ENCODE measurements at regions not wholly inside any gene's neighbourhood (a gene's known extent, or its start where the extent isn't known, plus 50 kb on each side); places are given as distances from the start of the nearest gene placed in this dataset.
A peak's percentile ranks its signal among the peaks of the same experiment; 100 is the strongest.

DNA sequence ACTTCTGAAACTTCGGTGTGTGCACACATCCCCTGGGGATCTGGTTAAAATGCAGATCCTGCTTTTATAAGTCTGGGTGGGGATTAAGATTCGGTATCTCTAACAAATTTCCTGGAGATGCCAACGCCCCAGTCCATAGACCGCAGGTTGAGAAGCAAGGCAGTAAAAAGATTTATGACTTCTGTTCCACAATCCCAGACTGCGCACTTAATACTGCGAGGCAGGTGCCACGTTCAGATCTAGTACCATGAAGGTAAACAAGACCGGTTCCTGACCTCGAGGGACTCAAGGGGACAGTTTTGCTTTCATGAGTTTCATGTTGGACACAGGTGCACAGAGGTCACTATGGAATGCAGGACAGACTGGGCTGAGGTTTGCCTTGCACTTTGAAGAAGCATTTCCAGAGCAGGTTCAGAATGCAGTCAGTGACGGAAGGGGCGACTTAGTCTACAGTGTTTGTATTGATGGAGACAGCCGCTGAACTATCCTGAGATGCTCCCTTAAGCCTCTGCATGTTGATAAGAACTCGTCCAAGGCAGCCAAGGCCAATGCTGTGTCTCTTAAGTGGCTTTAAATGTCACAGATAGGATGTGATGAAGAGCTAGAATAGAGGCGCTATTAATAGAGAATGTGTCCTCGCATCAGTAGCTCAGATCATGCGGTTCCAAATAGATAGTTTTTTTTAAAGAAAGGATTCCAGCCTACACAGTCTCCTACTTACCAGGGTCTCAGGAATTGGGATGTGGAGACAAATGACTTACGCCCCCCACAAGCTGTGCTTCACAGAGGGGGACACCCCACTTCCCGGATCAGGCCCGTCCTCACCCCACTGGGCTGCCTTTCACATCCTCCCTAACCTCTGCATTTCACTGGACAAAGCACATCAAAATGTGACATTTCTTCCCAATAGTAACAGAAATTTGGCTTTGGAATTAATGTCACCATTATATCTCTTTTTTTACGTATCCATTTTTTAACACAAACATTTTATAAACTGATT is 97.1 kb upstream of the IRS2 start:
- DNase-seq (ENCODE audit: low read depth) = no peak

- no peak for DNase-seq (ENCODE audit: low read depth)
Measured at GRCh38 chr13:109881961-109882558, 95.7 kb upstream of the IRS2 start.

- DNase-seq (ENCODE audit: low read depth) = no peak
Measured at GRCh38 chr13:109881347-109881725, 95.0 kb upstream of the IRS2 start.

- no peak for DNase-seq (ENCODE audit: low read depth)
Measured at GRCh38 chr13:109880371-109881346, 94.3 kb upstream of the IRS2 start.

DNA sequence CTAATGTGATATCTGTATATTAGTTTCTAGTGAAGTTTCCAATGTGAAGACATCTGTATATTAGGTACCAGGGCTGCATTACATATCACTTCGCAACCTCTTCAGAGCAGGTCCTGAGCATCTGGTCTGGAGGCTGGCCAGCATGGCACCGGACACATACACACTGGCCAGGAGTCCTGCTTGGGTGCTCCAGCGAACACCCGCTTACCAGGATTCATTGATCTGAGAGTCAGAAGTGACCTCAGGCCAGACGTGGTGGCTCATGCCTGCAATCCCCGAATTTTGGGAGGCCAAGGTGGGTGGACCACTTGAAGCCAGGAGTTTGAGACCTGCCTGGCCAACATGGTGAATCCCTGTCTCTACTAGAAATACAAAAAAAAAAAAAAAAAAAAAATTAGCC is 93.0 kb upstream of the IRS2 start:
- no peak for DNase-seq (ENCODE audit: low read depth)

DNA sequence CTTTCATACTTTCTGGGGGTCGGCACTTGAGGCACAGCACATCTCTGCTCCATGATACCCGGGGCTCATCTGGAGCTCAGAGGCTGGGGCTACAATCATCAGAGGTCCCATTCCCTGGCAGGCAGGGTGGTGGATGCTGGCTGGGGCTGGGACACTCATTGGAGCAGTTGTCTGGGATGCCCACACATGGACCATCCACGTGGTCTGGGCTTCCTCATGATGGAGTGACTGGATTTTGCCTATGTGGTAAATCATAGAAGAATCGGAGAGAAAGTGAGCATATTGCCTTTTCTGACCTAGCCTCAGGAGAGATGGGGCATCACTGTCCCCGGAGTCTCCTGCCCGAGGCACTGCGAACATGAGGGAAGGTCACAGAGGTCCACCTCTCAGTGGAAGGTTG is 91.4 kb upstream of the IRS2 start:
- DNase-seq (ENCODE audit: low read depth) = no peak

DNA sequence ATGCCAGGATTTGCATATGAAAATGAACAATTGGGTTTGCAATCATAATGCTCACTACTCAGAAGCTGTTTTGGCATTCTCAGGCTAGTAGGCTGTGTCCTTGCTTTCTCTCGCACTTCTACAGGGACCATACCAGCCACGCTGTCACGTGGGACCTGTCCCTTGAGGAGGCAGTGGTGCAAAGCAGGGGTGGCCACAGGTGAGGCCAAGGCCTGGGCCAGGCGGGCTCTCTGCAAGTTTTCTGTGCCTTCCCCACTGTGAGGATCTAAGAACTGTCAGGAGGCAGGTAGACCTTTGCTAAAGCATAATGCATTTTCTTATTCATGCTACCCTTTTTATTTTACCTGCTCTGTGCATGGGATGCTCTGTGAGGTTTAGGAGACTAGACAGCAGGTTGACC is 89.4 kb upstream of the IRS2 start:
- no peak for DNase-seq (ENCODE audit: low read depth)

GRCh38 chr13:109874484-109875454 is 88.4 kb upstream of the IRS2 start:
- peak; percentile 5 for DNase-seq (ENCODE audit: low read depth)

- no peak for DNase-seq (ENCODE audit: low read depth)
Measured at GRCh38 chr13:109873351-109874123, 87.2 kb upstream of the IRS2 start.

GRCh38 chr13:109872864-109873263 is 86.5 kb upstream of the IRS2 start:
- no peak for DNase-seq (ENCODE audit: low read depth)

DNA sequence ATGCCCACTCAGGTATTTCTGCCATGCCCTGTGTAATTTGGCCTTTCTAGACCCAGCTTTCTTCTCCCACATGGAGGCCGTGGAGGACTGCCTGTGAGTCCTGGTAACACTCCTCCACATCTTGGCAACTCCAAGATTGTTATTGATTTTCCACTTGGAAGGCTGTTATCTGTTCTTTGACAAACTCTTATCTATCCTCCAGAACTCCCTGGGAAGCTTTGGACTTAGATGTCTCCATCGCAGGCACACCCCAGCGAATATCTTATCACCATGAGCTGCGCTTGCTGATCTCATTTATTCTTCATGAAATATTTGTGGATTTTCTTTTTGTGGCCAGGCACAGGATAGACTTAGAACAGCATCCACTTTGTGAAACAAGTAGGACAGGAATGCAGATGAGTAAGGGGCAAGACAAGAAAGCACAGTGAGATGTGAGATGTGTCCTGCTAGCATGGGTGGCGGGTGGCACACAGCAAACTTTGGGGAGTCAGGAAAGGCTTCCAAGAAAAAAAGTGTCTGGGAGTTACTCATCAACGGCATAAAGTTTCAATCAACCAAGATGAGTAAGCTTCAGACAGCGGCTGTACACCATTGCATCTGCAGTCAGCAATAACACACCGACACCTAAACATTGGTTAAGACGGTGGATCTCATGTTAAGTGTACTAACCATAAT is 84.5 kb upstream of the IRS2 start:
- DNase-seq (ENCODE audit: low read depth) = peak; percentile 45

- DNase-seq (ENCODE audit: low read depth) = no peak
Measured at GRCh38 chr13:109870274-109870673, 83.9 kb upstream of the IRS2 start.

DNA sequence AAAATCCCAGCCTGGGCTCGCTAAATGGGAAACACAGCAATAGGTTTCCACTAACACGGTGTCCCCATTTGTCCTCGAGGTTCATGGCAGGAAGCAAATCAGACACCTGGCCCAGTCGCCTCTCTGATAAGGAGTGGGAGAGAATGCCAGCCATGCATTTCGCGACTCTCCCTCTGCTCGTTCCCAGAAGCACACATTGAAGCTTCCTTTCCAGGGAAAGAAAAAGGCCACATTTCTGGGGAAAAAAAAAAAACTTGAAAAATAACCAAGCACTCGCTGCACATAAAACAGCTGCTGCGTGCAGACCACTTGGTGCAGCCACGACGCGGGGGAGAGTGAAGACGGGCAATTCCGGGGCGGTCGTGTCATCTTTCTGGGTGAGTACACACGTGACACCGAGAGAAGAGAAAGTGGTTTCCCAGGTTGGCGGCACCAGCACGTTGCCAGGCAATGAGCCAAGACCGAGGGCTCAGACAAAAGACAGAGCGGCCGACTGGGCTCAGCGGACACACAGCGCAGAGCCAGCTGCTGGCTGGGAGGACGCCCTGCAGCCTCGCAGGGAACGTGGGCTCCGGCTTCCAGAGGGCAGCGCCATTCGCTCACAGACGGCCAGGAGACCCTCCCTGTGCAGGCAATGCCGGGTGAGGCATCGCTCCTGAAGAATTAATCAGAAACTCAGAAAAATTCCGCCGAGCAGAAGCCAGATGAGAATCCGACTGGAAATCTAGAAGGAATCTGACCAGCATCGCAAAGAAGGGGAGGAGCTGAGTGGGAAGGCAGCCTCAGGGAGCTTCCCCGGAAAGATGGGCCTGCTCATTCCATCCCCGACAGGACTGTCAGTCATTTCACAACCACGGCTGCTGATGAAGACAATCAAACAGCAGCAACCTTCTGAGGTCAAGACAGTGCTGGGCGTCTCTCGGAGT is 83.2 kb upstream of the IRS2 start:
- peak; percentile 69 for DNase-seq (ENCODE audit: low read depth)

DNA sequence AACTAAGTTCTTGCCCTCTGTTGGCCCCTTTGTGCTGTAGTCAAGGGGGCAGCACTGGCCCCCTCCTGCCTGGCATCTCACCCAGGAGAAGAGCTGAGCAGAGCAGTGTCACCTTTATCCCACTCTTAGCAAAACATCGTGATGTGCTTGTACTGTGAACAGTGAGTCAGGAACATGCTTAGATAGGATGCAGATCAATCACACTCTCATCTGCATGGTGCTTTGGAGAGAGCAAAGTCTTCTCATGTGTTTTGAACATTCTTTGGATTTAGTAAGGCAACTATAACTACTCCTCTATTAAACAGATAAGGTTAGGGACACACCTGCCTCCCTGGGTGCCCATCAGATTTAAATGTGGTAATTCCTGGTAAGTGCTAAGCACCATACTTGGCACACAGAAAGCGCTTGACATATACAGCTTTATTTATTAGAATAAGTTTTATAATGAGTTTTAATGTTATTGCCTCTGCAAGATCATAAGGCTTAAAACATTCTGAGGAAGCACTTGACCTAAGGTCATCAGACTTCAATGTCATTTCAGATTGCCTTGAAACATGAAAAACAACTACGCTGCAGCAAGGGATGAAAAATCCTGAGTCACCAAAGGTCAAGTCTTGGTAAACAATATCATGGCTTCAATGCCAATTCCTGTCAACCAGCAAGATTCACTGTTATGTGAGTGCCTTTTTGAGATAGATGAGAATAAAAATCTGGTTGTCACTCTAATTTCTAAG is 82.4 kb upstream of the IRS2 start:
- peak; percentile 60 for DNase-seq (ENCODE audit: low read depth)

DNA sequence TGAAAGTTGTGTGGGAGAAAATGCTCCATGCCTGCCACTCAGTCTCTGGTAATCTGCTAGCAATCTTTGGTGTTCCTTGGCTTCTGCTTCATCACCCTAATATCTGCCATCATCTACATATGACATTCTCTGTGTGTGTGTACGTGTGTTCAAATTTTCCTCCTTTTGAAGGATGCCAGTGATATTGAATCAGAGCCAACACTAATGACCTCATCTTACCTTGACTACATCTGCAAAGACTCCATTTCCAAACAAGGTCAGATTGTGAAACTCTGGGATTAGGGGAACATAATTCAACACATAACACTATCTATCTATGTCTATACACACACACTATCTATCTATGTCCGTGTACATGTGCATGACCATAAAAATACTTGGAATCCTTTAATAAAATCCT is 81.4 kb upstream of the IRS2 start:
- no peak for DNase-seq (ENCODE audit: low read depth)

DNA sequence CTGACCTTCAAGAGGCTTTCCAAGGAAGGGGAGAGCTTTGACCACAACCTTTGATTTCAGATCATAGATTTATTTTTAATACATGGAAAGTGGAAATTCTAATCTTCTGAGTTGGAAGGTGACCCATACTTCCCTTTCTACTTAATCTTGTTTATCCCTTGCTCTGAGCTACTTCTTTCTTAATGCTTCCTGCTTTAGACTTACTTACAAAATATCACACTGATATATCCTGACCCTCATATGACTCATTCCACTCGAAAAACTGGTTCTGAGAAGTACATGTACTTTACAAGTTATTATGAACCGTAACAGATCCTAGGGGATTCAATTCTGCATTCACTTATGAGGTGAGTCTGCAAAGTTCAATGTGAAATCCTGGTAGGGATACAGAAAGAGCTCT is 76.2 kb upstream of the IRS2 start:
- peak; percentile 73 for DNase-seq (ENCODE audit: low read depth)

DNA sequence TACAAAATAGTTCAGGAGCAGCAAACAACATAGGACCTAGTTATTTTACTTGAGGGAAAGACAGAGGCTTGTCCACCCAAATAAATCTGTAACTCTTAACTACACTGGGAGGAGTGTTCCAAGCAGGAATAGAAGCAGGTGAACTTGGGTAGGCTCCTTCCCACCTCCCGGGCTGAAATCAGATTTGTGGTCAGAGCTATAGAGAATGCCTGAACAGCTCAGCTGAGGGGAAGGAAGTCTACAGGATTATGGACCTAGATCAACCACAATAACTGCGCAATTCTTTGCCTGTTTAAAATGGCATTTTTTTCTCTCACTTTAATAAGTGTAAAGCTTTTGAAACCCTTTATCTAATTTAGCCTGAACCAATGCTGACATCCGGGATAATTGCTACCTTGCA is 73.5 kb upstream of the IRS2 start:
- no peak for DNase-seq (ENCODE audit: low read depth)
